ENCODE measurements at regions not wholly inside any gene's neighbourhood (a gene's known extent, or its start where the extent isn't known, plus 50 kb on each side); places are given as distances from the start of the nearest gene placed in this dataset.

DNA sequence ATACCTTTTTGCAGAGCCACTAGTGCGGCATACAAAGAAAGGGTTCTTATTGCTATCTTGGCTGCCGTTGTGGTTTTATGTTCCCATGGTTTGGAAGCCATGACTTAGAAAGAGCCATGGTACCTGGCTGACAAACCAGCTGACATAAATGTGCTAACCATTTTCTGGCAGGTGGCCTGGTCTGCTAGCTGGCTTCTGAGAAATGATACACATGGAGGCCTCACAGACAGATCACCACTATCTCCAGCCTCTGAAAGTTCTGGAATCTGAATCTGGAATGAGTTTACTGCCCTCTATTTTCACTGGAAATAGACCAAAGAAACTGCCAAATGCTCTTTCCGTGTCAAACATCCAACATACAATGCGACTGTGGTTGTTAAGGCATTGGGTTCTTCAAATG is 123.7 kb downstream of the QPCT start:
- TF ChIP-seq, protein P1, sequence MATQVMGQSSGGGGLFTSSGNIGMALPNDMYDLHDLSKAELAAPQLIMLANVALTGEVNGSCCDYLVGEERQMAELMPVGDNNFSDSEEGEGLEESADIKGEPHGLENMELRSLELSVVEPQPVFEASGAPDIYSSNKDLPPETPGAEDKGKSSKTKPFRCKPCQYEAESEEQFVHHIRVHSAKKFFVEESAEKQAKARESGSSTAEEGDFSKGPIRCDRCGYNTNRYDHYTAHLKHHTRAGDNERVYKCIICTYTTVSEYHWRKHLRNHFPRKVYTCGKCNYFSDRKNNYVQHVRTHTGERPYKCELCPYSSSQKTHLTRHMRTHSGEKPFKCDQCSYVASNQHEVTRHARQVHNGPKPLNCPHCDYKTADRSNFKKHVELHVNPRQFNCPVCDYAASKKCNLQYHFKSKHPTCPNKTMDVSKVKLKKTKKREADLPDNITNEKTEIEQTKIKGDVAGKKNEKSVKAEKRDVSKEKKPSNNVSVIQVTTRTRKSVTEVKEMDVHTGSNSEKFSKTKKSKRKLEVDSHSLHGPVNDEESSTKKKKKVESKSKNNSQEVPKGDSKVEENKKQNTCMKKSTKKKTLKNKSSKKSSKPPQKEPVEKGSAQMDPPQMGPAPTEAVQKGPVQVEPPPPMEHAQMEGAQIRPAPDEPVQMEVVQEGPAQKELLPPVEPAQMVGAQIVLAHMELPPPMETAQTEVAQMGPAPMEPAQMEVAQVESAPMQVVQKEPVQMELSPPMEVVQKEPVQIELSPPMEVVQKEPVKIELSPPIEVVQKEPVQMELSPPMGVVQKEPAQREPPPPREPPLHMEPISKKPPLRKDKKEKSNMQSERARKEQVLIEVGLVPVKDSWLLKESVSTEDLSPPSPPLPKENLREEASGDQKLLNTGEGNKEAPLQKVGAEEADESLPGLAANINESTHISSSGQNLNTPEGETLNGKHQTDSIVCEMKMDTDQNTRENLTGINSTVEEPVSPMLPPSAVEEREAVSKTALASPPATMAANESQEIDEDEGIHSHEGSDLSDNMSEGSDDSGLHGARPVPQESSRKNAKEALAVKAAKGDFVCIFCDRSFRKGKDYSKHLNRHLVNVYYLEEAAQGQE (IDR thresholded peaks at IDR 0.05; ENCODE audit: borderline replicate concordance), result no peak
- TF ChIP-seq, protein P2, sequence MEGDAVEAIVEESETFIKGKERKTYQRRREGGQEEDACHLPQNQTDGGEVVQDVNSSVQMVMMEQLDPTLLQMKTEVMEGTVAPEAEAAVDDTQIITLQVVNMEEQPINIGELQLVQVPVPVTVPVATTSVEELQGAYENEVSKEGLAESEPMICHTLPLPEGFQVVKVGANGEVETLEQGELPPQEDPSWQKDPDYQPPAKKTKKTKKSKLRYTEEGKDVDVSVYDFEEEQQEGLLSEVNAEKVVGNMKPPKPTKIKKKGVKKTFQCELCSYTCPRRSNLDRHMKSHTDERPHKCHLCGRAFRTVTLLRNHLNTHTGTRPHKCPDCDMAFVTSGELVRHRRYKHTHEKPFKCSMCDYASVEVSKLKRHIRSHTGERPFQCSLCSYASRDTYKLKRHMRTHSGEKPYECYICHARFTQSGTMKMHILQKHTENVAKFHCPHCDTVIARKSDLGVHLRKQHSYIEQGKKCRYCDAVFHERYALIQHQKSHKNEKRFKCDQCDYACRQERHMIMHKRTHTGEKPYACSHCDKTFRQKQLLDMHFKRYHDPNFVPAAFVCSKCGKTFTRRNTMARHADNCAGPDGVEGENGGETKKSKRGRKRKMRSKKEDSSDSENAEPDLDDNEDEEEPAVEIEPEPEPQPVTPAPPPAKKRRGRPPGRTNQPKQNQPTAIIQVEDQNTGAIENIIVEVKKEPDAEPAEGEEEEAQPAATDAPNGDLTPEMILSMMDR (IDR thresholded peaks at IDR 0.05; ENCODE audit: poor library complexity, severe bottlenecking), result no peak
- TF ChIP-seq RAD21 (conservative IDR thresholded peaks at IDR 0.05), result no peak
- no peak for TF ChIP-seq EZH2 (IDR thresholded peaks at IDR 0.05; ENCODE audit: borderline replicate concordance, insufficient read depth, low read length, poor library complexity, severe bottlenecking)
- TF ChIP-seq POLR2AphosphoS5 (IDR thresholded peaks at IDR 0.05), result no peak
